ENCODE measurements at regions not wholly inside any gene's neighbourhood (a gene's known extent, or its start where the extent isn't known, plus 50 kb on each side); places are given as distances from the start of the nearest gene placed in this dataset.
"Not testable (repeated sequence)": the region's sequence is repeated elsewhere in the genome, so short reads cannot be mapped to it uniquely, and the experiment has no call there.

DNA sequence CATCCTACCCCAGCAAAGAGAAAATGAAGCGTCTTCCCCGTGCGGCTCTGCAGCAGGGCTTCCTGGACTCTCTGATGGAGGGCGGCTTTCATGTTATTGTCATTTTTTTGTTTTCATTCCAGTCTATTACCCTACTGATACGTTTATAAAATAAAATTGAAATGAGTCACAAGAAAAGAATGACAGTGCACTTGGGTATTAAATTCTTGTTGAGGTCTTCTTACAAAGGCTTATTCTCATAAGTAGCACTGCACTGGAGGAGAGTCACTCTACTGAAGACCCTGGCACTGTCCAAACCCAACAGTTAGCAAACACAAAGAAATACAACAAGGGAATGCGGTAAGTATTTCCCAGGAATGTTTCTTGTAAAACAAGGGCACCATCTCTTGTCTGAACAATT, 379.3 kb downstream of the MAFB start:
- no peak for DNase-seq

- DNase-seq = no peak
These were observed 381.0 kb downstream of the MAFB start for GRCh38 chr20:40307997-40308396.

DNA sequence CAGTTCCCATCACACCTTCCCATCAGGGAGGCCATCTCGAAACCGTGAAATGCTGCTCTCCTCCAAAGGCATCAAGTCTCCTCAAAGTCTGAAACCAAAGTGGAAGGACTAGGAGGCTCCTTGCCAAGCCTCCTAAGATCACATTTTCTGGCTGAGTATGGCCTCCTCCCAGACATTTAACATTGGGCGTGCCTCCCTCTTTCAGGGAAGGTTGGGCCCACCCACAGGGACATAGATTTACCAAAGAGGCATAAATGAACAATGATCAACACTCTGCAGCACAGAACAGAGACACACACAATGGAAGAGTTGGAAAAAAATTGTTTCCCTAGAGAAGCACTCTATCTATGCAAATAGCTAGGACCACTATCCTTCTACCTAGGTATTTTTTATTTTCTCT, 381.8 kb downstream of the MAFB start:
- DNase-seq = no peak

DNA sequence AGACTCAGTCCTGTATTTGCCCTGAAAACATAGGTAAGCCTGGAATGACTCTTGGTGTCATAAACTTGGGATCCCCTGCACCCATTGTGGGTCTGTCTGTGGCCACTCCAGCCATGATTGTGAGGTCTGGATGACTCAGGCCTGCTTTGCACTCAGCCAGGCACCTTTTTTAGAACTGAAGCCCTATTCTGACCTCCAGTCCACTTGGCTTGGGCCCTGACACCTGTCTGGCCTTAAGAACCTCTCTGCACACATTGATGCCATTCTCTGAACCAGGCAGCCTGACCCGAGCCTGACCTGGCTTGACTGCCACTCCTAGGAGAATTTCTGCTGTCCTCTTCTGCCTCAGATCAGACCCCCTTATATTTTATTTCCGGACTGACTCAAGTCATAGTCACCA, 383.7 kb downstream of the MAFB start:
- no peak for DNase-seq

DNA sequence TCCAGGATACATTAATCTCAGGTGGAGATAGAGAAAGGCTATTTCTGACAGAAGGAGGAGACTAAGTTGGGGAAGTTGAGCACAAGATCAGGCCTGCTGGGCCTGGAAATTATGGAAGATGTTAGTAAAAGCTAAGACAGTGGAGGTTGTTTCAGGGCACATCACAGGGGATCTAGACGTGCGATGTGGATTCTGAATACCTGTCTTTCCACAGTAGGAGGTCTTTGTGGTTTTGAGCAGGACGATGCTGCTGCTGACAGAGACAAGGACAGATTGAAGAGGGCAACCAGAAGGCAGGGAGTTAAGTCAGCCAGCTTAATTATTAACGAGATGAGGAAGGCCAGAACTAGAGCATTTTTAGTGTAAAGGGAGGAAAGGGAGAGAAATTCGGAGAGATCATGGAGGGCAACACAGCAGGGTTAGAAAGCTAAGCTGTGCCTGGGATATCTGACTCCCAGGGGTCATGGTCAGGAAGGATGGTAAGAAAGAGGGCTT, 384.9 kb downstream of the MAFB start:
- DNase-seq = no peak

DNA sequence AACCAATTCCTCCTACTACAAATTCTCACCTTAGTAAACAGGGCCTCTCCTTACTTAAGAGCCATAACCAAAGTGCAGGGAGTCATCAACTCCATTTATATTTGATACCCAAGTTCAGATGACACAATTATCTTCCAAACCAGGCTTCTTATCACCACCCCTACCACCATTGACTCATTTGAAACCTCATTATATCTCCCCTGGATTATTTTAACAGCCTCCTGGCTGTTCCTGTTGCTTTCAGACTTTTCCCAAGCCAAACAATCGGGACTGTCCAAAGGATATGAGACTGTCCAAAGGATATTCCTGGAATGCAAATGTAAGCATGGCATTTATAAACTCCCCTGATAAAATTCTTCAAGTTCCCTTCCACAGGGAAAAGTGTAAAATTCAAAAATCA, 394.3 kb downstream of the MAFB start:
- no peak for DNase-seq

DNA sequence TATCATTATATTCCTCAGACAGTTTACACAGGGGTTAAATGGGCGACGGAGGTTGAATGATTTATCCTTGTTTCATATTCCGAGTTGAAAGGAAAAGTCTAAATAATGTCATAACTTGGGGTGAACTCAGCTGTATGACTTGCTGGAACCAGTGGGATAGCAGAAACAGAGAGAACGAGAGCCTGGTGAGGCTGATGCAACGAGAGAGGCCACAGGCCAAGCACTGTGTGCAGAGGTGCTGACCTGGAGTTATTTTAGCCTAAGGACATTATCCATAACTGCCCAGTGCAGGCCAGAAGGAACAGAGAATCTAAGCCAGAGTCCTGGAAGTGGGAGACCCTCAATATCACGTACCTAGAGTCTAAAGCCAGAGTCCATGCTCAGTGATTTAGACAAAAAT, 394.9 kb downstream of the MAFB start:
- DNase-seq = no peak

GRCh38 chr20:40293740-40294139, 395.3 kb downstream of the MAFB start:
- no peak for DNase-seq

GRCh38 chr20:40291493-40292135, 397.4 kb downstream of the MAFB start:
- DNase-seq = no peak

- no peak for DNase-seq
These were observed 401.4 kb downstream of the MAFB start for GRCh38 chr20:40287683-40288082.

DNA sequence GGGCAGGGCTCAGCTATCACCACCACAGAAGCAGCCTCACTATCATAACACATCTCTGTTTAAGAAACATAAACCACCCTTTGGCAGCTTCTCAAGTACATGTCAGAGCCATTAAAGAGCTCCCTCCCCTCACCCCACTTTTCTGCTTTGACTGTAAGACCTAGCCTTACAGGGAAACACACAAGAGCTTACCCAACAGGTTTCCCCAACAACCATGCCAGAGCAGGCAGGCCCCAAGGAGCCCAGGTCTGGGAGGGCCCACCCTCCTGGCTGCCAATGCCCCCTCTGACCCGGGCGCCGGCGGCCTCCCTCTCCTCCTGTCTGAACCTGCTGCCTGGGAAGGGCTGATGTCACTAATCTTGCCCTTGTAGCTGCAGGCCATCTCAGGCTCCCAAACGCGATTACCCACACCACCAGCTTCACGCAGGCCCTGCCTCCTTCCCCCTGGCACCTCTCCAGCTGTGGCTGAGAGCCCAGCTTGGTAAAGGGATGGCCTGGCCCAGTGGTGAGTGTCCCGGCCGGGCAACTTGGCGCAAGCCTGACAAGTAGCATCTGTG, 402.0 kb downstream of the MAFB start:
- no peak for DNase-seq

DNA sequence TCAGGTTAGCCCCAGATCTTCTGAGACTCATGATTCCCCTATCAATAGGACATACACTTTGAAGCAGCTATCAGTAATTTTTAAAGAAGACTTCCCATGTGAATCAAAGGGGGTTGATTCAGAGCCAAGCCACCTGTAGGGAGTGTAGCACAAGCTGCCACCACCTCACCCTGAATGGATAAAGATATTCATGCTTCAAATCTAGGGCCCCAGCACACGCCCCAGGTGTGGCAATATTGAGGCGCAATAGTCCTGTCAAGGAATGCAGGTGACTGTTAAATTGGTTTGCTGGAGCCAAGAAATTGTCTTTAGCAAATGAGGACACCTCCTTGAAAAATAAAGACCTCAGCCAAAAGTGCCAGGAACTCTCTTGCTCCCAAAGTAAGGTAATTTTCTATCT, 404.4 kb downstream of the MAFB start:
- DNase-seq = no peak

DNA sequence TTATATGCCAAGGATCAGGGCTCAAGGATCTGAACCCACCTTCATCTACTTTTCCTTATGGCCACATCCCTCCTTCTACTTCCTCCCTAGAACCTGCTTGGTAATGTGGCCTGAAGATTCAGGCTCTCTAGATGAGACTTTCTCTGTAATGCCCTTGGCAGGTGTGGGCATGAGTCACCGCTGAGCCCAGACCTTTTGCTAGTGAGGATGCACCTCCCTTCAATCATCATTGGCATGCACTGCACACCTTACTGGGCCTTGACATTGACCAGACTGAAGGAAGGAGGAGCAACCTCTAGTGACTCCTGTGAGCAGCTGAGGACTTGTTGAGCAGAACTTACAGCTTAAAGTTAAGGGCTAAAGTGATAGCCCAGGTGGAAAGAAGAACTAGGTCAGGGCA, 405.3 kb downstream of the MAFB start:
- no peak for DNase-seq

- no peak for DNase-seq
These were observed 406.1 kb downstream of the MAFB start for GRCh38 chr20:40282941-40283340.

- DNase-seq = no peak
These were observed 406.5 kb downstream of the MAFB start for GRCh38 chr20:40282541-40282940.

GRCh38 chr20:40280616-40281015, 408.4 kb downstream of the MAFB start:
- no peak for DNase-seq

DNA sequence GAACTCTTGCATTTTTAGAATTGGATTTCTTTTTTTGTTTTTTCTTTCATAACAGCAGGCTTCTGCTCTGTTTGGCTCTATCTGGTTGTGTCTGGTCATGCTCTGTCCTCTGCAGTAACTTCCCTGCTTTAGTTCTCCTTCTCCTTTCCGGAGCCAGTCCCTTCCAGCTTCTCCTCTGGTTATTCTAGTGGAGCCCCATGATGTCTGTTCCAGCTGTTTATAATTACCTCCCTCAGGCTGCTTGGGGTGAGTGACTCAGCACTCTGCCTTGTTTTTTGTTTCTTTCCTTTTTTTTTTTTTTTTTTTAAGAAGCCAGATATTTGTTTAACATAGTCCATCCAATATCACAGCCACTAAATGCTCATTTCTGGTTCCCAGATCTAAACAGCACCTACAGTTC, 409.6 kb downstream of the MAFB start:
- DNase-seq = no peak

GRCh38 chr20:40278673-40279072, 410.4 kb downstream of the MAFB start:
- DNase-seq = no peak

GRCh38 chr20:40276301-40276700, 412.7 kb downstream of the MAFB start:
- no peak for DNase-seq

- no peak for DNase-seq
These were observed 413.3 kb downstream of the MAFB start for GRCh38 chr20:40275738-40276137.

DNA sequence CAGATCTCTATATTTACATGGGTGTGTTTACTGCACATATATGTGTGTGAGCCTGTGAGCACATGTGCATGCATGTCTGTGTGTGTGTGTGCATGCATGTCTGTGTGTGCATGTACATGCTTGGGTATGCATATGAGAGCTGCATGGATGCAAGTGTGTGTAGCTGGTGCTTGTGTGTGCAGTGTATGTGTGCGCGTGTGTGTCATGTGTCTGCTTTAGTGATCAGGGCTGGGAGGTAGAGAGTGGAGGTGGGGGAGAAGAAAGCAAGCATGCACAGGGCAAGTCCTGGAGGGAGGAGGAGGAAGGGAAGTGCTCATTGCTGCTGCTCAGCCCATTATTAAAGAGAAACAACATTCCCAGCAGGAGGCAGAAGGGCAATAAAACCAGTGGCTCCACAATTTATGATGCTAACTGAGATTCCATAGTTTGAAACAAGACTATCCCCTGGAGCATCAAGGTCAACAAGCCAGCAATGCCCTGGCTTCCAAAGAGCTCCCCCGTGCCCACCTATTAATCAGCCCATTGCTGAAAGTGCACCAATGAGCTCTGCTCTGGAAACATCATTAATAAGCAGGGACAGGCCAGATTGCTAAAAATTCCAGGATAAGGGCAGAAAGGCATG, 414.0 kb downstream of the MAFB start:
- DNase-seq = no peak

- DNase-seq = not testable (repeated sequence)
These were observed 419.8 kb downstream of the MAFB start for GRCh38 chr20:40269274-40269673.

GRCh38 chr20:40268321-40269075, 420.5 kb downstream of the MAFB start:
- DNase-seq = no peak

Data from CD4-positive, alpha-beta T cell treated with Interleukin-12 subunit alpha and Interleukin-12 subunit beta, for 1 hour (primary cell).